Activated gamma-delta T cell treated with anti-CD3 and anti-CD28 coated beads, Interleukin-2, amount 50 U/mL, for 16 hours (primary cell): ENCODE measurements at regions not wholly inside any gene's neighbourhood (a gene's known extent, or its start where the extent isn't known, plus 50 kb on each side); places are given as distances from the start of the nearest gene placed in this dataset.

Experiments
- DNase-seq: peaks from one replicate; pipeline ENCODE4 v3.0.0-alpha.2; 2020; ENCODE audit warnings: low read depth

- no peak for DNase-seq
Measured at GRCh38 chr10:90328896-90329295, 528.9 kb downstream of the HTR7 start.

- DNase-seq, result no peak
Measured at GRCh38 chr10:90337316-90337715, 520.5 kb downstream of the HTR7 start.

- DNase-seq, result no peak
Measured at GRCh38 chr10:90342480-90342879, 515.4 kb downstream of the HTR7 start.

- no peak for DNase-seq
Measured at GRCh38 chr10:90344226-90344625, 513.6 kb downstream of the HTR7 start.

GRCh38 chr10:90347239-90347638 lies 510.6 kb downstream of the HTR7 start:
- DNase-seq, result no peak

GRCh38 chr10:90350122-90350521 lies 507.7 kb downstream of the HTR7 start:
- DNase-seq, result no peak

GRCh38 chr10:90352288-90352687 lies 505.6 kb downstream of the HTR7 start:
- no peak for DNase-seq

GRCh38 chr10:90354914-90355313 lies 502.9 kb downstream of the HTR7 start:
- DNase-seq, result no peak

GRCh38 chr10:90363799-90364483 lies 493.9 kb downstream of the HTR7 start:
- DNase-seq, result no peak

- DNase-seq, result no peak
Measured at GRCh38 chr10:90372451-90372850, 485.4 kb downstream of the HTR7 start.

GRCh38 chr10:90373911-90374310 lies 483.9 kb downstream of the HTR7 start:
- DNase-seq, result no peak

- DNase-seq, result no peak
Measured at GRCh38 chr10:90378524-90379076, 479.2 kb downstream of the HTR7 start.

GRCh38 chr10:90381468-90381867 lies 476.4 kb downstream of the HTR7 start:
- DNase-seq, result no peak

- DNase-seq, result no peak
Measured at GRCh38 chr10:90389876-90390275, 468.0 kb downstream of the HTR7 start.

- no peak for DNase-seq
Measured at GRCh38 chr10:90394311-90394710, 463.5 kb downstream of the HTR7 start.

- DNase-seq, result no peak
Measured at GRCh38 chr10:90396721-90397120, 461.1 kb downstream of the HTR7 start.

- DNase-seq, result no peak
Measured at GRCh38 chr10:90398566-90398965, 459.3 kb downstream of the HTR7 start.

- no peak for DNase-seq
Measured at GRCh38 chr10:90399782-90400181, 458.1 kb downstream of the HTR7 start.

GRCh38 chr10:90403211-90404000 lies 454.4 kb downstream of the HTR7 start:
- no peak for DNase-seq

GRCh38 chr10:90407131-90407530 lies 450.7 kb downstream of the HTR7 start:
- DNase-seq, result no peak

GRCh38 chr10:90407851-90408250 lies 450.0 kb downstream of the HTR7 start:
- DNase-seq, result no peak

GRCh38 chr10:90412582-90412981 lies 445.3 kb downstream of the HTR7 start:
- no peak for DNase-seq

- no peak for DNase-seq
Measured at GRCh38 chr10:90413196-90413595, 444.6 kb downstream of the HTR7 start.
